HEK293 (cell line): ENCODE measurements at regions not wholly inside any gene's neighbourhood (a gene's known extent, or its start where the extent isn't known, plus 50 kb on each side); places are given as distances from the start of the nearest gene placed in this dataset.

Source experiments
- CTCF ChIA-PET: fragments of 350-600 bp; formaldehyde crosslinking; extraction: SDS; loops from one replicate; lab custom pipeline; 2021; ENCODE audit warnings: antibody characterized with exemption; lab: Yijun Ruan, JAX
- POLR2A ChIA-PET: fragments of 300-600 bp; formaldehyde crosslinking; extraction: SDS; loops from one replicate; lab custom pipeline; 2020; ENCODE audit warnings: antibody characterized with exemption, inconsistent platforms; lab: Yijun Ruan, JAX
- H3K27ac ChIP-seq: fragments of 200-500 bp; sonication (Bioruptor generic); 2 replicates; pipeline ENCODE4 v1.5.1; 2014; ENCODE audit warnings: low read depth, low read length, control low read depth, inconsistent platforms; ENCODE audit errors: extremely low read depth
- H3K36me3 ChIP-seq, 2 experiments: fragments of 200-500 bp in 1 of 2; sonication (Bioruptor generic) in 1 of 2; 1 replicate in 1 of 2; 2 replicates in 1 of 2; pipeline ENCODE4 v1.5.1; 2014 to 2017; ENCODE audit warnings: inconsistent platforms in 2 of 2, low read length in 2 of 2; ENCODE audit not compliant: control insufficient read depth in 2 of 2, insufficient read depth in 1 of 2
- H3K4me1 ChIP-seq: fragments of 200-500 bp; sonication (Bioruptor generic); 2 replicates; pipeline ENCODE4 v1.5.1; 2014; ENCODE audit warnings: mild to moderate bottlenecking, low read length, inconsistent platforms; ENCODE audit not compliant: control insufficient read depth, insufficient read depth
- H3K4me3 ChIP-seq: 2 replicates; pipeline ENCODE4 v1.5.1; 2011; ENCODE audit warnings: low read depth, mild to moderate bottlenecking, control low read depth, low read length, moderate library complexity
- H3K9me3 ChIP-seq: fragments of 200-500 bp; sonication (Bioruptor generic); 2 replicates; pipeline ENCODE4 v1.5.1; 2014; ENCODE audit warnings: low read depth, low read length, inconsistent platforms; ENCODE audit not compliant: control insufficient read depth, insufficient read depth
- EGR2 ChIP-seq: fragments of 450-650 bp; formaldehyde crosslinking; IDR thresholded peaks from 2 replicates; pipeline ENCODE4 v1.5.1; 2016; ENCODE audit warnings: low read depth, missing biosample characterization, missing genetic modification characterization
- FEZF1 ChIP-seq: fragments of 450-650 bp; formaldehyde crosslinking; IDR thresholded peaks from 2 replicates; pipeline ENCODE4 v1.5.1; 2016; ENCODE audit warnings: missing biosample characterization, missing genetic modification characterization
- GLI2 ChIP-seq: fragments of 450-650 bp; formaldehyde crosslinking; IDR thresholded peaks from 2 replicates; pipeline ENCODE4; 2017; ENCODE audit warnings: missing biosample characterization, missing genetic modification characterization, low read depth, borderline replicate concordance
- KLF8 ChIP-seq: fragments of 450-650 bp; formaldehyde crosslinking; IDR thresholded peaks from 2 replicates; pipeline ENCODE4 v1.5.1; 2016; ENCODE audit warnings: missing biosample characterization, missing genetic modification characterization
- MZF1 ChIP-seq: fragments of 450-650 bp; formaldehyde crosslinking; IDR thresholded peaks from 2 replicates; pipeline ENCODE4 v1.5.1; 2017; ENCODE audit warnings: missing biosample characterization, missing genetic modification characterization, borderline replicate concordance
- SCRT1 ChIP-seq: fragments of 450-650 bp; formaldehyde crosslinking; IDR thresholded peaks from 2 replicates; pipeline ENCODE4 v1.5.1; 2016; ENCODE audit warnings: missing biosample characterization, missing genetic modification characterization, borderline replicate concordance
- ZIC2 ChIP-seq: fragments of 450-650 bp; formaldehyde crosslinking; IDR thresholded peaks from 2 replicates; pipeline ENCODE4 v1.5.1; 2016; ENCODE audit warnings: missing biosample characterization, missing genetic modification characterization
- ZNF133 ChIP-seq: fragments of 450-650 bp; formaldehyde crosslinking; IDR thresholded peaks from 2 replicates; pipeline ENCODE4 v1.5.1; 2016; ENCODE audit warnings: missing biosample characterization, missing genetic modification characterization
- ZNF175 ChIP-seq: fragments of 450-650 bp; formaldehyde crosslinking; IDR thresholded peaks from 2 replicates; pipeline ENCODE4 v1.5.1; 2016; ENCODE audit warnings: missing biosample characterization, missing genetic modification characterization
- ZNF202 ChIP-seq: fragments of 450-650 bp; formaldehyde crosslinking; IDR thresholded peaks from 2 replicates; pipeline ENCODE4 v1.5.1; 2016; ENCODE audit warnings: missing biosample characterization, missing genetic modification characterization, borderline replicate concordance
- ZNF423 ChIP-seq: fragments of 450-650 bp; formaldehyde crosslinking; IDR thresholded peaks from 2 replicates; pipeline ENCODE4 v1.5.1; 2016; ENCODE audit warnings: missing biosample characterization, missing genetic modification characterization
- ZNF433 ChIP-seq: fragments of 450-650 bp; formaldehyde crosslinking; IDR thresholded peaks from 2 replicates; pipeline ENCODE4 v1.5.1; 2016; ENCODE audit warnings: missing biosample characterization, missing genetic modification characterization, low read depth
- ZNF521 ChIP-seq: fragments of 450-650 bp; formaldehyde crosslinking; IDR thresholded peaks from 2 replicates; pipeline ENCODE4 v1.5.1; 2017; ENCODE audit warnings: missing biosample characterization, mild to moderate bottlenecking, missing genetic modification characterization
- ZNF623 ChIP-seq: fragments of 450-650 bp; formaldehyde crosslinking; IDR thresholded peaks from 2 replicates; pipeline ENCODE4 v1.5.1; 2016; ENCODE audit warnings: missing biosample characterization, missing genetic modification characterization
- ZNF654 ChIP-seq: fragments of 450-650 bp; formaldehyde crosslinking; IDR thresholded peaks from 2 replicates; pipeline ENCODE4 v1.5.1; 2016; ENCODE audit warnings: low read depth, missing biosample characterization, missing genetic modification characterization
- ZNF658 ChIP-seq: fragments of 450-650 bp; formaldehyde crosslinking; IDR thresholded peaks from 2 replicates; pipeline ENCODE4; 2016; ENCODE audit warnings: missing biosample characterization, missing genetic modification characterization
- ZNF701 ChIP-seq: fragments of 450-650 bp; formaldehyde crosslinking; IDR thresholded peaks from 2 replicates; pipeline ENCODE4 v1.5.1; 2016; ENCODE audit warnings: missing biosample characterization, missing genetic modification characterization
- ZNF768 ChIP-seq: fragments of 450-650 bp; formaldehyde crosslinking; IDR thresholded peaks from 2 replicates; pipeline ENCODE4 v1.5.1; 2018; ENCODE audit warnings: missing biosample characterization, mild to moderate bottlenecking, missing genetic modification characterization
- ZNF791 ChIP-seq: fragments of 450-650 bp; formaldehyde crosslinking; IDR thresholded peaks from 2 replicates; pipeline ENCODE4 v1.5.1; 2016; ENCODE audit warnings: missing biosample characterization, missing genetic modification characterization
- TF ChIP-seq, protein P1 (sequence below): fragments of 450-650 bp; formaldehyde crosslinking; IDR thresholded peaks from 2 replicates; pipeline ENCODE4 v1.5.1; 2017; ENCODE audit warnings: missing biosample characterization, missing genetic modification characterization
- TF ChIP-seq, protein P2 (sequence below): fragments of 450-650 bp; formaldehyde crosslinking; IDR thresholded peaks from 2 replicates; pipeline ENCODE4 v1.5.1; 2016; ENCODE audit warnings: missing biosample characterization, missing genetic modification characterization
- TF ChIP-seq, protein P3 (sequence below): fragments of 450-650 bp; formaldehyde crosslinking; optimal IDR thresholded peaks from 2 replicates; pipeline ENCODE3; 2016; ENCODE audit warnings: missing biosample characterization, mild to moderate bottlenecking, missing genetic modification characterization
- TF ChIP-seq, protein P4 (sequence below): fragments of 450-650 bp; formaldehyde crosslinking; IDR thresholded peaks from 2 replicates; pipeline ENCODE4 v1.5.1; 2016; ENCODE audit warnings: missing biosample characterization, missing genetic modification characterization
- TF ChIP-seq, protein P5 (sequence below): fragments of 450-650 bp; formaldehyde crosslinking; IDR thresholded peaks from 2 replicates; pipeline ENCODE4 v1.5.1; 2016; ENCODE audit warnings: missing biosample characterization, missing genetic modification characterization

DNA sequence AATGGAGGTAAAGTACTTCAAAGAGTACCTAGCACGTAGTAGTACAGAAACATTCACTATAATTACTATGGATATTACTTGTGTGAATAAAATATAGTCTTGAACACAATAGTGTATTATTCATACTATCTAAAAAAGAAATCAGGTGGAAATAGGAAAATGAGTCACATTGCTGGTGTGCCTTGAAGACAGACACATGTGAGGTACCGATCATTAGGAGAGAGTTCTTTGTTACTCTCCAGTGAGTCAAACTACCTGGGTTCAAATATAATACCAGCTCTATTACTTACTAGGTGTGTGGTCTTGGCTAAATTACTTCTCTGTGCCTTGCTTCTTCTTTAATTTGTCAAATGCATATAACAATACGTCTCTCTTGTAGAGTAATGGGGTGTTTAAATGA is 50.8 kb upstream of the BEND6 start:
- CTCF ChIA-PET = interaction anchor here (0.5 to 7.9 kb wide), 59 partner anchors 9 to 483 kb away, joined by 3 to 98 read pairs (median 5); partner anchors contain the start of genes BEND6, KIAA1586 and PRIM2
- TF ChIP-seq ZNF521 (tag by site-specific recombination) (no peak), ZNF175 (tag by site-specific recombination) (no peak), ZNF701 (tag by site-specific recombination) (no peak), ZNF768 (tag by site-specific recombination) (no peak), ZNF202 (no peak)
- TF ChIP-seq, protein P1, sequence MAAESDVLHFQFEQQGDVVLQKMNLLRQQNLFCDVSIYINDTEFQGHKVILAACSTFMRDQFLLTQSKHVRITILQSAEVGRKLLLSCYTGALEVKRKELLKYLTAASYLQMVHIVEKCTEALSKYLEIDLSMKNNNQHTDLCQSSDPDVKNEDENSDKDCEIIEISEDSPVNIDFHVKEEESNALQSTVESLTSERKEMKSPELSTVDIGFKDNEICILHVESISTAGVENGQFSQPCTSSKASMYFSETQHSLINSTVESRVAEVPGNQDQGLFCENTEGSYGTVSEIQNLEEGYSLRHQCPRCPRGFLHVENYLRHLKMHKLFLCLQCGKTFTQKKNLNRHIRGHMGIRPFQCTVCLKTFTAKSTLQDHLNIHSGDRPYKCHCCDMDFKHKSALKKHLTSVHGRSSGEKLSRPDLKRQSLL = no peak
- TF ChIP-seq, protein P2, sequence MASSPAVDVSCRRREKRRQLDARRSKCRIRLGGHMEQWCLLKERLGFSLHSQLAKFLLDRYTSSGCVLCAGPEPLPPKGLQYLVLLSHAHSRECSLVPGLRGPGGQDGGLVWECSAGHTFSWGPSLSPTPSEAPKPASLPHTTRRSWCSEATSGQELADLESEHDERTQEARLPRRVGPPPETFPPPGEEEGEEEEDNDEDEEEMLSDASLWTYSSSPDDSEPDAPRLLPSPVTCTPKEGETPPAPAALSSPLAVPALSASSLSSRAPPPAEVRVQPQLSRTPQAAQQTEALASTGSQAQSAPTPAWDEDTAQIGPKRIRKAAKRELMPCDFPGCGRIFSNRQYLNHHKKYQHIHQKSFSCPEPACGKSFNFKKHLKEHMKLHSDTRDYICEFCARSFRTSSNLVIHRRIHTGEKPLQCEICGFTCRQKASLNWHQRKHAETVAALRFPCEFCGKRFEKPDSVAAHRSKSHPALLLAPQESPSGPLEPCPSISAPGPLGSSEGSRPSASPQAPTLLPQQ (tag by site-specific recombination) = no peak
- H3K36me3 ChIP-seq = no peaks in the 10 kb centered on the region
- H3K27ac ChIP-seq = no peak overlapping the region
- POLR2A ChIA-PET = interaction anchor here (0.8 to 1.5 kb wide), 4 partner anchors 11 to 364 kb away, joined by 3 to 15 read pairs (median 4); partner anchors contain the start of gene BEND6
- no peaks in the 10 kb centered on the region for H3K4me1 ChIP-seq
- H3K9me3 ChIP-seq = no peaks in the 10 kb centered on the region
- H3K4me3 ChIP-seq = no peak overlapping the region

DNA sequence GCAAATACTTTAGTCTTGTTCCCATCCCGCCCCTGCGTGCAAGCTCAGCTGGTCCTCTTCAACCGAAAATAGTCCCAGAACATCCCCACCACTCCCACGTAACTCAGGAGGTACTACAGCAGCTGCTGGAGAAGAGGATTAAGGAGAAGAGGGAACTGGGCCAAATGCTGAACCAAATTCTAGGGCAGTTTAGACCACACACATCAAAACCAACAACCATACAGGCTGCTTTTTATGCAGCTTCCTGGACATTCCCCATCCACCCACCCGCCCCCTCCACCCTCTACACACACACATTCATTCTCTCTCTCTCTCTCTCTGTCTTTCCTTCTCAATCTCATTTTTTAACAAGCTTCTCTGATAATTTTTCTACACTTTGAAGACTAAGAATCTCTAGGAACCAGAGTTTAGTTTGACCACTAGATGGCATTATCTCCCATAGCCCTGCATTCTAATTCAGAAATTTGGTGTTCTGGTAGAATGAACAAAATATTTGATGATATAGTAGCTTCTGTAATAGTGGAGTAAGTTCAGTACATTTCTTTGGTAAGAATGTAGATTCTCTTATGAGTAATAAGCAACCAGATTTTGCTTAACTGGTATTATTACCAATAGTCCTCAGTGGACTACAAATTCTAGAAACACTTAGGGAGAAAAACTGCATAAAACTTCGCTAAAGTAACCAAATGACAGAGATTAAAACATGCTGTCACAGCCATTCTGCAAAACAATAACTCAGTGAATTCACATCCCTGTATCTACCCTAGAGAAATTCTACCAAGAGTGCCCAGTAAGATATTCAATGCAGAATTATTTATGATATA is 52.1 kb upstream of the BEND6 start:
- CTCF ChIA-PET = interaction anchor here (0.6 to 7.9 kb wide), 74 partner anchors 10 to 545 kb away, joined by 3 to 98 read pairs (median 4); partner anchors contain the start of genes BAG2, BEND6 and PRIM2
- POLR2A ChIA-PET = interaction anchor here (0.5 to 0.6 kb wide), 2 partner anchors 52 to 63 kb away, joined by 3 to 4 read pairs; partner anchors contain the start of gene BEND6
- Histone ChIP-seq H3K9me3 (no peaks in the 10 kb centered on the region), H3K4me1 (no peaks in the 10 kb centered on the region), H3K36me3 (no peaks in the 10 kb centered on the region), H3K4me3 (no peak overlapping the region), H3K27ac (no peak overlapping the region)
- no peak for TF ChIP-seq ZNF768 (tag by site-specific recombination)
- TF ChIP-seq SCRT1 (tag by site-specific recombination) = no peak
- TF ChIP-seq FEZF1 (tag by site-specific recombination) = no peak
- no peak for TF ChIP-seq ZNF133
- TF ChIP-seq, protein P3, sequence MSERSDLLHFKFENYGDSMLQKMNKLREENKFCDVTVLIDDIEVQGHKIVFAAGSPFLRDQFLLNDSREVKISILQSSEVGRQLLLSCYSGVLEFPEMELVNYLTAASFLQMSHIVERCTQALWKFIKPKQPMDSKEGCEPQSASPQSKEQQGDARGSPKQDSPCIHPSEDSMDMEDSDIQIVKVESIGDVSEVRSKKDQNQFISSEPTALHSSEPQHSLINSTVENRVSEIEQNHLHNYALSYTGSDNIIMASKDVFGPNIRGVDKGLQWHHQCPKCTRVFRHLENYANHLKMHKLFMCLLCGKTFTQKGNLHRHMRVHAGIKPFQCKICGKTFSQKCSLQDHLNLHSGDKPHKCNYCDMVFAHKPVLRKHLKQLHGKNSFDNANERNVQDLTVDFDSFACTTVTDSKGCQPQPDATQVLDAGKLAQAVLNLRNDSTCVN (tag by site-specific recombination) = no peak
- no peak for TF ChIP-seq ZNF658 (tag by site-specific recombination)
- TF ChIP-seq EGR2 = peak; percentile 13; the same call in 1 of the 2 replicates
- TF ChIP-seq ZNF623 = no peak
- no peak for TF ChIP-seq GLI2 (tag by site-specific recombination)
- TF ChIP-seq, protein P4, sequence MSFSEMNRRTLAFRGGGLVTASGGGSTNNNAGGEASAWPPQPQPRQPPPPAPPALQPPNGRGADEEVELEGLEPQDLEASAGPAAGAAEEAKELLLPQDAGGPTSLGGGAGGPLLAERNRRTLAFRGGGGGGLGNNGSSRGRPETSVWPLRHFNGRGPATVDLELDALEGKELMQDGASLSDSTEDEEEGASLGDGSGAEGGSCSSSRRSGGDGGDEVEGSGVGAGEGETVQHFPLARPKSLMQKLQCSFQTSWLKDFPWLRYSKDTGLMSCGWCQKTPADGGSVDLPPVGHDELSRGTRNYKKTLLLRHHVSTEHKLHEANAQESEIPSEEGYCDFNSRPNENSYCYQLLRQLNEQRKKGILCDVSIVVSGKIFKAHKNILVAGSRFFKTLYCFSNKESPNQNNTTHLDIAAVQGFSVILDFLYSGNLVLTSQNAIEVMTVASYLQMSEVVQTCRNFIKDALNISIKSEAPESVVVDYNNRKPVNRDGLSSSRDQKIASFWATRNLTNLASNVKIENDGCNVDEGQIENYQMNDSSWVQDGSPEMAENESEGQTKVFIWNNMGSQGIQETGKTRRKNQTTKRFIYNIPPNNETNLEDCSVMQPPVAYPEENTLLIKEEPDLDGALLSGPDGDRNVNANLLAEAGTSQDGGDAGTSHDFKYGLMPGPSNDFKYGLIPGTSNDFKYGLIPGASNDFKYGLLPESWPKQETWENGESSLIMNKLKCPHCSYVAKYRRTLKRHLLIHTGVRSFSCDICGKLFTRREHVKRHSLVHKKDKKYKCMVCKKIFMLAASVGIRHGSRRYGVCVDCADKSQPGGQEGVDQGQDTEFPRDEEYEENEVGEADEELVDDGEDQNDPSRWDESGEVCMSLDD (tag by site-specific recombination) = no peak
- TF ChIP-seq ZNF791 (tag by site-specific recombination) = no peak
- TF ChIP-seq ZNF175 (tag by site-specific recombination) = no peak
- no peak for TF ChIP-seq ZNF423 (tag by site-specific recombination)
- no peak for TF ChIP-seq ZNF433 (tag by site-specific recombination)
- no peak for TF ChIP-seq ZIC2 (tag by site-specific recombination)
- TF ChIP-seq, protein P5, sequence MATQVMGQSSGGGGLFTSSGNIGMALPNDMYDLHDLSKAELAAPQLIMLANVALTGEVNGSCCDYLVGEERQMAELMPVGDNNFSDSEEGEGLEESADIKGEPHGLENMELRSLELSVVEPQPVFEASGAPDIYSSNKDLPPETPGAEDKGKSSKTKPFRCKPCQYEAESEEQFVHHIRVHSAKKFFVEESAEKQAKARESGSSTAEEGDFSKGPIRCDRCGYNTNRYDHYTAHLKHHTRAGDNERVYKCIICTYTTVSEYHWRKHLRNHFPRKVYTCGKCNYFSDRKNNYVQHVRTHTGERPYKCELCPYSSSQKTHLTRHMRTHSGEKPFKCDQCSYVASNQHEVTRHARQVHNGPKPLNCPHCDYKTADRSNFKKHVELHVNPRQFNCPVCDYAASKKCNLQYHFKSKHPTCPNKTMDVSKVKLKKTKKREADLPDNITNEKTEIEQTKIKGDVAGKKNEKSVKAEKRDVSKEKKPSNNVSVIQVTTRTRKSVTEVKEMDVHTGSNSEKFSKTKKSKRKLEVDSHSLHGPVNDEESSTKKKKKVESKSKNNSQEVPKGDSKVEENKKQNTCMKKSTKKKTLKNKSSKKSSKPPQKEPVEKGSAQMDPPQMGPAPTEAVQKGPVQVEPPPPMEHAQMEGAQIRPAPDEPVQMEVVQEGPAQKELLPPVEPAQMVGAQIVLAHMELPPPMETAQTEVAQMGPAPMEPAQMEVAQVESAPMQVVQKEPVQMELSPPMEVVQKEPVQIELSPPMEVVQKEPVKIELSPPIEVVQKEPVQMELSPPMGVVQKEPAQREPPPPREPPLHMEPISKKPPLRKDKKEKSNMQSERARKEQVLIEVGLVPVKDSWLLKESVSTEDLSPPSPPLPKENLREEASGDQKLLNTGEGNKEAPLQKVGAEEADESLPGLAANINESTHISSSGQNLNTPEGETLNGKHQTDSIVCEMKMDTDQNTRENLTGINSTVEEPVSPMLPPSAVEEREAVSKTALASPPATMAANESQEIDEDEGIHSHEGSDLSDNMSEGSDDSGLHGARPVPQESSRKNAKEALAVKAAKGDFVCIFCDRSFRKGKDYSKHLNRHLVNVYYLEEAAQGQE (tag by site-specific recombination) = no peak
- peak; percentile 82 for TF ChIP-seq ZNF654
- TF ChIP-seq MZF1 (tag by site-specific recombination) = no peak
- no peak for TF ChIP-seq KLF8 (tag by site-specific recombination)
